Neural crest cell (in vitro differentiated cells): ENCODE measurements at regions not wholly inside any gene's neighbourhood (a gene's known extent, or its start where the extent isn't known, plus 50 kb on each side); places are given as distances from the start of the nearest gene placed in this dataset.

Experiments used
- DNase-seq: peaks from one replicate; pipeline ENCODE4 v3.0.0; 2021; ENCODE audit warnings: low read depth, mixed read lengths, low spot score
- H3K27ac Mint-ChIP-seq: one replicate; pipeline ENCODE4 v1.8.0; 2021; ENCODE audit warnings: mild to moderate bottlenecking, mixed read lengths; ENCODE audit not compliant: unreplicated experiment
- H3K27me3 Mint-ChIP-seq: 2 replicates; pipeline ENCODE4 v1.8.0; 2021; ENCODE audit warnings: low read depth, mild to moderate bottlenecking, mixed read lengths
- H3K36me3 Mint-ChIP-seq: 2 replicates; pipeline ENCODE4 v1.8.0; 2021; ENCODE audit warnings: low read depth, mild to moderate bottlenecking, mixed read lengths
- H3K4me1 Mint-ChIP-seq: 2 replicates; pipeline ENCODE4 v1.8.0; 2021; ENCODE audit warnings: mixed read lengths
- H3K4me3 Mint-ChIP-seq: one replicate; pipeline ENCODE4 v1.8.0; 2021; ENCODE audit warnings: mild to moderate bottlenecking, mixed read lengths
- H3K9me3 Mint-ChIP-seq: 2 replicates; pipeline ENCODE4 v1.8.0; 2021; ENCODE audit warnings: mixed read lengths
- CTCF ChIP-seq: fragments of 200-600 bp; sonication (generic); conservative IDR thresholded peaks from 2 replicates; pipeline ENCODE4 v1.5.0; 2021; ENCODE audit warnings: antibody characterized with exemption, mild to moderate bottlenecking

- DNase-seq, result no peak
- Mint-ChIP-seq H3K9me3 (no peaks in the 10 kb centered on the region), H3K27me3 (peaks cover 42% of the 10 kb centered on the region), H3K4me1 (peaks cover 13% of the 10 kb centered on the region), H3K36me3 (no peaks in the 10 kb centered on the region), H3K27ac (no peak overlapping the region), H3K4me3 (no peak overlapping the region)
- TF ChIP-seq CTCF, result no peak
Measured at GRCh38 chr15:70378126-70379031, 280.7 kb upstream of the TLE3 start.

- Mint-ChIP-seq H3K9me3 (no peaks in the 10 kb centered on the region), H3K27ac (no peak overlapping the region), H3K36me3 (no peaks in the 10 kb centered on the region), H3K4me1 (peaks cover 13% of the 10 kb centered on the region), H3K27me3 (peaks cover 42% of the 10 kb centered on the region), H3K4me3 (peak overlapping the region; percentile 27)
- no peak for TF ChIP-seq CTCF
- DNase-seq, result no peak
Measured at GRCh38 chr15:70376929-70377691, 279.4 kb upstream of the TLE3 start.

- H3K4me1 Mint-ChIP-seq, result peaks cover 13% of the 10 kb centered on the region
- H3K27me3 Mint-ChIP-seq, result peaks cover 42% of the 10 kb centered on the region
- no peak overlapping the region for H3K27ac Mint-ChIP-seq
- H3K36me3 Mint-ChIP-seq, result no peaks in the 10 kb centered on the region
- no peaks in the 10 kb centered on the region for H3K9me3 Mint-ChIP-seq
- H3K4me3 Mint-ChIP-seq, result peak overlapping the region; percentile 27
- no peak for TF ChIP-seq CTCF
- no peak for DNase-seq
Measured at GRCh38 chr15:70376031-70376928, 278.6 kb upstream of the TLE3 start.

- H3K27ac Mint-ChIP-seq, result no peak overlapping the region
- H3K4me3 Mint-ChIP-seq, result no peak overlapping the region
- H3K4me1 Mint-ChIP-seq, result peaks cover 13% of the 10 kb centered on the region
- DNase-seq, result no peak
- peaks cover 44% of the 10 kb centered on the region for H3K27me3 Mint-ChIP-seq
- no peaks in the 10 kb centered on the region for H3K9me3 Mint-ChIP-seq
- no peak for TF ChIP-seq CTCF
- H3K36me3 Mint-ChIP-seq, result no peaks in the 10 kb centered on the region
Measured at GRCh38 chr15:70375586-70375985, 277.9 kb upstream of the TLE3 start.

GRCh38 chr15:70375006-70375431 lies 277.3 kb upstream of the TLE3 start:
- TF ChIP-seq CTCF, result no peak
- H3K36me3 Mint-ChIP-seq, result no peaks in the 10 kb centered on the region
- no peak overlapping the region for H3K4me3 Mint-ChIP-seq
- no peak overlapping the region for H3K27ac Mint-ChIP-seq
- no peak for DNase-seq
- peaks cover 44% of the 10 kb centered on the region for H3K27me3 Mint-ChIP-seq
- no peaks in the 10 kb centered on the region for H3K9me3 Mint-ChIP-seq
- H3K4me1 Mint-ChIP-seq, result peaks cover 13% of the 10 kb centered on the region
